GM12872 (cell line): ENCODE measurements at regions not wholly inside any gene's neighbourhood (a gene's known extent, or its start where the extent isn't known, plus 50 kb on each side); places are given as distances from the start of the nearest gene placed in this dataset.

Experiments used
- TF ChIP-seq, protein P1 (sequence below): IDR thresholded peaks from 3 replicates; pipeline ENCODE4 v1.5.1; 2011; ENCODE audit warnings: low read depth, mild to moderate bottlenecking, low read length, moderate library complexity; ENCODE audit not compliant: insufficient read depth

DNA sequence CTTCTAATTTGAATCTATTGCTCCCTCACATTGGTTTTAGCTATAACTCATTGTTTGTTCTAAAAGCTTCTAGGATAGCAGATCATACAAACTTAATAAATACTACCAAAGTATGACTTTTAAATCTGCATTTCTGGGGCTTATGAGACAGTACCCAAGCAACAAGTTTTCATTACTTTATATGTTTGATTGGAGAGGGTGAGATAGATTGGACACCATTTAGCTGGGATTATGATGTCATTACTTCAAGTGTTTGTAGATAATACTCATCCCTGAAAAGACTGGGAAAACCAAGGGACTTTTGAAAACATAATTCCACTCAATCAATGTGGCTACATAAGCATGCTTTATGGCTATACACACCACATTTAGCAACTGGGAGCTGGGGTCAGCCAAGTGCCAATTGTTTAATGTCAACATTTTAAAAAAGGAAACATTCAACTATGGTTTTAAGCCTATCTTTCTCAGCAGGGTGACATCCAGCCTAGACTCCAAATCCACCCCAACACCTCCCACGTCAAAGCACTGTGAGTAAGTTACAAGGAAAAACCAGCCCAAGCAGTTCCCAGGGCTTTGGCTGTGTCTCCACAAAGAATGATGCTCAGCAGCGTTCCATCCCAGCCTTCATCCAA is 119.9 kb downstream of the ETAA1 start:
- TF ChIP-seq, protein P1, sequence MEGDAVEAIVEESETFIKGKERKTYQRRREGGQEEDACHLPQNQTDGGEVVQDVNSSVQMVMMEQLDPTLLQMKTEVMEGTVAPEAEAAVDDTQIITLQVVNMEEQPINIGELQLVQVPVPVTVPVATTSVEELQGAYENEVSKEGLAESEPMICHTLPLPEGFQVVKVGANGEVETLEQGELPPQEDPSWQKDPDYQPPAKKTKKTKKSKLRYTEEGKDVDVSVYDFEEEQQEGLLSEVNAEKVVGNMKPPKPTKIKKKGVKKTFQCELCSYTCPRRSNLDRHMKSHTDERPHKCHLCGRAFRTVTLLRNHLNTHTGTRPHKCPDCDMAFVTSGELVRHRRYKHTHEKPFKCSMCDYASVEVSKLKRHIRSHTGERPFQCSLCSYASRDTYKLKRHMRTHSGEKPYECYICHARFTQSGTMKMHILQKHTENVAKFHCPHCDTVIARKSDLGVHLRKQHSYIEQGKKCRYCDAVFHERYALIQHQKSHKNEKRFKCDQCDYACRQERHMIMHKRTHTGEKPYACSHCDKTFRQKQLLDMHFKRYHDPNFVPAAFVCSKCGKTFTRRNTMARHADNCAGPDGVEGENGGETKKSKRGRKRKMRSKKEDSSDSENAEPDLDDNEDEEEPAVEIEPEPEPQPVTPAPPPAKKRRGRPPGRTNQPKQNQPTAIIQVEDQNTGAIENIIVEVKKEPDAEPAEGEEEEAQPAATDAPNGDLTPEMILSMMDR: no peak

DNA sequence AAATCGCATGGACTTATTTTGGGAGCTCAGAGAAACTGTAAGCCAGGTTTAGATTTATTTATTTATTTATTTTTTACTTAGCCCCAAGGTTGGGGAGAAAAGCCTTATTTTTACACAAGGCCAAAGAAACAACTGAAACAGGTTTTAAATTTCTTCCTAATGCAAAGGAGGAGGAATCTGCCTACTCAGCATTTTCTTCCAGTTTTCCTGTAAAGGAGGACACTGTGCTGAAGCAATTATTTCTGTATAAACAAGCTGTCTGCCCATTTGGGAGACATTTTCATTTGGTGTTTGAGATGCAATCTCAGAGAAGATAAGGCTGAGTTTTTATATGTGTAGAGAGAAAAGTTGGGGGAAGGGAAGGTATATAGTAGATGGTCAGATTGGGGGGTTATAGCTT is 125.0 kb downstream of the ETAA1 start:
- TF ChIP-seq, protein P1: no peak

DNA sequence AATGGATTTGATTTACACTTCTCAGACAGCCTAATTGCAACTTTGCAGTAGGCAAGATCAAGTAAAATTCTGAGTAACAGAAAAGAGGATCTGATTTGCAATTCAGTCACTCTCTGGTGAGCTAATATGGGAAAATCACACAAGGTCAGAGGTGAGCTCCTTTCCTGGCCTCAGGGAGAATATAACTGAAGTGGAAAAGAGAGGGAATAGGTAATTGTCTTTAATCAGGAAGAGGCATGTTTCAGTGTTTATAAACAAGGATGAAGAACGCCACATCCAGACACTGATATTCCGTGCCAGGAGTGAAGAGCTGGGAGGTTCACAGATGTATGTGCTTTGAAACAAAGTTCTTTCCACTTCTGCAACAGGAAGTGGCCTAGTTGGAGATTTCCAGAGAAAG is 127.1 kb downstream of the ETAA1 start:
- TF ChIP-seq, protein P1: no peak

DNA sequence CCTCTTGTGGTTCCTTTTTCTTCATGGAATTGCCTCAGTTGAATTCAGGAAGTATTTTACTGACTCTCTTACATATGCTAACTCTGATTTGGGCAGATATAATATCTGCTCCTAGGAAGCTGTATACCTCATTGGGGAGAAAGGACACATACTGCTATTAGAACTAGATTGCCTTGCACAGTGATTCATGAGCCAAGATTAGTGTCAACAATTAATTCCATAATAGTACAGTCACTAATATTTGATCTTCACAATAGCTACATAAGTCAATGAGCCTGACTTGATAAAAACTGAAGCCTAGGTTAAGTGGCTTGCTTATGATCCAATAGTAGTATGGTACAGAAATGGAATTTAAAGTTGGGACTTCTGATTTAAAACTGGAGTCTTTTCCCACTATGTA is 127.6 kb downstream of the ETAA1 start:
- TF ChIP-seq, protein P1: no peak

DNA sequence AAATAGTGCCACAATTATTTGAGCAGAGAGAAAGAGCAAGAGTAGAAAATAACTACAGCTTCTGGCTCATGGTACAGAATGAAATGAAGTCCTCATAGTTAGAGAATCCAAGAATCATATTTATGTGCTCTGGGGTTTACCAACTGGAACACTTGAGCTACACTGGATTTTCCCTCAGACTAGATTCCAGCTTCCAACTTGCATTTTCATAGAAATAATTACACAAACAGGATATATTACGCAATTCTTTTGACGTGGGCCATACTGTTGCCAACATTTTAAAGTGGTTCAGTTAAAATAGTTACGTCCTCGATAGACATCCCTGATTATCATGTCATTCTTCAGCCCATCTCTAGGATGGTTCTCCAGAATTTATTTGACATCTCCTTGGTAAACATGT is 129.2 kb downstream of the ETAA1 start:
- TF ChIP-seq, protein P1: no peak

DNA sequence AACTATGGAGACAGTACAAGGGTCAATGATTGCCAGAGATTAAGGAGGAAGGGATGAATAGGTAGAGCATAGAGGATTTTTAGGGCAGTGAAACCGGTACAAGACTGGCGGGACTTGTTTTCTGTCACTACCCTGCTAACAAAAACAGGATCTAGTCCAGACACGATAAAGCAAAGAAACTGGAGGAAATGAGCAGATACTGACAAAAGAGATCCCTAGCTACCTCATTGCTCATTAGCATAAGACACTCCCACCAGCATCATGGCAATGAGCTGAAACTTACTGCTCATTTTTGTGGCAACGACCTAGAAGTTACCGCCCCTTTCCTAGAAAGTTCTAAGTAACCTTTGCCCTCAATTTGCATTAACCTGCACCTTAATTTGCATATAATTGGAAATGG is 131.2 kb downstream of the ETAA1 start:
- TF ChIP-seq, protein P1: no peak

DNA sequence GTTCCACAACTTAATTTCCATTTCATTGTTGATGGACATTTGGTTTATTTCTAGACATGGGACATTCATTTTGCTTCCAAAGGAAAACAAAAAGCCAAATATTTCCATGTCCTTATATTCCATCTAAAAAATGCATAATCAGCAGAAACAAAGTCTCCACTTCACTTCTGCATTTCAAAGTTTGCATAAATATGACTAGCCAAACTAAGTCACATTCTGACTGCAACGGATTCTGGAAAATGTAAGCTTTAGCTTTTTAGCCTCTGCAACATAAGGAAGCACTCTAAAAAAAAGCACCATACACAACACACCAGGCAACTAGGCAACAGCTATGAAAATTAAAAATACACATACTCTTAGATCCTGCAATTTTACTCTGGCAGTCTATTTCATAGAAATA is 135.3 kb downstream of the ETAA1 start:
- TF ChIP-seq, protein P1: no peak
